H9 (cell line): ENCODE measurements at regions not wholly inside any gene's neighbourhood (a gene's known extent, or its start where the extent isn't known, plus 50 kb on each side); places are given as distances from the start of the nearest gene placed in this dataset.

Experiments used
- DNase-seq: peaks from one replicate; pipeline ENCODE4 v3.0.0-alpha.2; 2017
- H2AFZ ChIP-seq: one replicate; pipeline ENCODE4 v1.6.1; 2013; ENCODE audit warnings: mild to moderate bottlenecking, low read length, control low read depth, moderate library complexity
- H2AK5ac ChIP-seq: 2 replicates; pipeline ENCODE4 v1.6.1; 2013; ENCODE audit warnings: low read length, control low read depth, mixed read lengths; ENCODE audit not compliant: insufficient read length
- H2BK120ac ChIP-seq: one replicate; pipeline ENCODE4 v1.6.1; 2013; ENCODE audit warnings: low read depth, mild to moderate bottlenecking, low read length, control low read depth, inconsistent platforms; ENCODE audit not compliant: poor library complexity, severe bottlenecking
- H2BK12ac ChIP-seq: 2 replicates; pipeline ENCODE4 v1.6.1; 2013; ENCODE audit warnings: low read length, control low read depth, mixed read lengths, low read depth; ENCODE audit not compliant: insufficient read length
- H2BK15ac ChIP-seq: 2 replicates; pipeline ENCODE4 v1.6.1; 2013; ENCODE audit warnings: low read depth, low read length, control low read depth
- H2BK20ac ChIP-seq: one replicate; pipeline ENCODE4 v1.6.1; 2013; ENCODE audit warnings: low read depth, mild to moderate bottlenecking, low read length, control low read depth, inconsistent platforms; ENCODE audit not compliant: poor library complexity, severe bottlenecking
- H2BK5ac ChIP-seq: 2 replicates; pipeline ENCODE4 v1.6.1; 2013; ENCODE audit warnings: low read length, control low read depth, mixed read lengths; ENCODE audit not compliant: insufficient read length
- H3K14ac ChIP-seq: 2 replicates; pipeline ENCODE4 v1.6.1; 2013; ENCODE audit warnings: low read length, control low read depth; ENCODE audit not compliant: insufficient read depth
- H3K18ac ChIP-seq: 2 replicates; pipeline ENCODE4 v1.6.1; 2013; ENCODE audit warnings: low read depth, mild to moderate bottlenecking, mixed read lengths, low read length, control low read depth; ENCODE audit not compliant: insufficient read length
- H3K23ac ChIP-seq: 2 replicates; pipeline ENCODE4 v1.6.1; 2013; ENCODE audit warnings: low read length, control low read depth, mixed read lengths, low read depth; ENCODE audit not compliant: insufficient read length
- H3K23me2 ChIP-seq: 2 replicates; pipeline ENCODE4 v1.6.1; 2013; ENCODE audit warnings: low read depth, mild to moderate bottlenecking, mixed read lengths, low read length, control low read depth; ENCODE audit not compliant: insufficient read length, poor library complexity, severe bottlenecking
- H3K27ac ChIP-seq: 2 replicates; pipeline ENCODE4 v1.5.1; 2013; ENCODE audit warnings: low read length, control low read depth, mixed read lengths, low read depth; ENCODE audit not compliant: insufficient read length
- H3K27me3 ChIP-seq: 2 replicates; pipeline ENCODE4 v1.6.1; 2013; ENCODE audit warnings: low read length, control low read depth, inconsistent platforms; ENCODE audit not compliant: insufficient read depth
- H3K4ac ChIP-seq: 2 replicates; pipeline ENCODE4 v1.6.1; 2013; ENCODE audit warnings: low read depth, mild to moderate bottlenecking, control low read depth, inconsistent platforms, low read length, moderate library complexity
- H3K4me1 ChIP-seq: 2 replicates; pipeline ENCODE4 v1.6.1; 2013; ENCODE audit warnings: low read length, control low read depth, inconsistent platforms; ENCODE audit not compliant: insufficient read depth
- H3K4me2 ChIP-seq: 2 replicates; pipeline ENCODE4 v1.6.1; 2013; ENCODE audit warnings: low read length, control low read depth, mixed read lengths; ENCODE audit not compliant: insufficient read length, insufficient read depth
- H3K56ac ChIP-seq: 2 replicates; pipeline ENCODE4 v1.6.1; 2013; ENCODE audit warnings: low read depth, mild to moderate bottlenecking, mixed read lengths, low read length, control low read depth; ENCODE audit not compliant: insufficient read length
- H3K79me1 ChIP-seq: 2 replicates; pipeline ENCODE4 v1.6.1; 2013; ENCODE audit warnings: low read depth, mild to moderate bottlenecking, moderate library complexity, low read length, control low read depth, inconsistent platforms; ENCODE audit not compliant: insufficient read depth, poor library complexity, severe bottlenecking
- H3K79me2 ChIP-seq: 2 replicates; pipeline ENCODE4 v1.6.1; 2013; ENCODE audit warnings: low read length, control low read depth, inconsistent platforms; ENCODE audit not compliant: insufficient read depth
- H3K9ac ChIP-seq: 2 replicates; pipeline ENCODE4 v1.6.1; 2013; ENCODE audit warnings: low read length, control low read depth, mixed read lengths; ENCODE audit not compliant: insufficient read length; ENCODE audit errors: extremely low read depth
- H3K9me3 ChIP-seq: one replicate; pipeline ENCODE4 v1.6.1; 2013; ENCODE audit warnings: low read depth, low read length, inconsistent platforms; ENCODE audit not compliant: control insufficient read depth
- H3T11ph ChIP-seq: one replicate; pipeline ENCODE4 v1.6.1; 2013; ENCODE audit warnings: mild to moderate bottlenecking, low read length, control low read depth, inconsistent platforms
- H4K20me1 ChIP-seq: one replicate; pipeline ENCODE4 v1.6.1; 2013; ENCODE audit not compliant: control insufficient read depth, insufficient read length, insufficient read depth
- H4K5ac ChIP-seq: 2 replicates; pipeline ENCODE4 v1.6.1; 2013; ENCODE audit warnings: low read depth, mild to moderate bottlenecking, mixed read lengths, low read length, control low read depth; ENCODE audit not compliant: insufficient read length
- H4K8ac ChIP-seq: replicated peaks from 2 replicates; pipeline ENCODE4 v1.6.1; 2013; ENCODE audit warnings: low read length, control low read depth, mixed read lengths, low read depth; ENCODE audit not compliant: insufficient read length
- H4K91ac ChIP-seq: 2 replicates; pipeline ENCODE4 v1.6.1; 2013; ENCODE audit warnings: low read depth, mild to moderate bottlenecking, moderate library complexity, mixed read lengths, low read length, control low read depth; ENCODE audit not compliant: insufficient read length
- H3K27ac Mint-ChIP-seq, 3 experiments: 2 replicates in 2 of 3; 3 replicates in 1 of 3; pipeline ENCODE4 v1.8.0; 2020 to 2021; ENCODE audit warnings: mixed read lengths in 3 of 3, mild to moderate bottlenecking in 1 of 3, moderate library complexity in 1 of 3
- H3K27me3 Mint-ChIP-seq: 2 replicates; pipeline ENCODE4 v1.8.0; 2021; ENCODE audit warnings: low read depth, mild to moderate bottlenecking, moderate library complexity, mixed read lengths
- H3K36me3 Mint-ChIP-seq, 3 experiments: 2 replicates in 2 of 3; 3 replicates in 1 of 3; pipeline ENCODE4 v1.8.0; 2020 to 2021; ENCODE audit warnings: low read depth in 3 of 3, mixed read lengths in 3 of 3; ENCODE audit not compliant: insufficient read depth in 1 of 3
- H3K4me1 Mint-ChIP-seq, 2 experiments: 2 replicates each; pipeline ENCODE4 v1.8.0; 2020; ENCODE audit warnings: mixed read lengths in 2 of 2
- H3K4me3 Mint-ChIP-seq, 2 experiments: 2 replicates in 1 of 2; 3 replicates in 1 of 2; pipeline ENCODE4 v1.8.0; 2020 to 2021; ENCODE audit warnings: mild to moderate bottlenecking in 2 of 2, mixed read lengths in 2 of 2, moderate library complexity in 1 of 2
- H3K9me3 Mint-ChIP-seq, 2 experiments: 2 replicates in 1 of 2; 3 replicates in 1 of 2; pipeline ENCODE4 v1.8.0; 2020; ENCODE audit warnings: mild to moderate bottlenecking in 2 of 2, mixed read lengths in 2 of 2, moderate library complexity in 1 of 2
- WGBS: extraction: QIAGEN DNeasy Blood & Tissue Kit; methylation state at CpG from one replicate; pipeline ENCODE4 v1.1.7; 2013; ENCODE audit warnings: missing lambda C conversion rate, low lambda C conversion rate, mixed read lengths; ENCODE audit not compliant: insufficient read length; ENCODE audit errors: extremely low coverage; 5-methylcytosine and 5-hydroxymethylcytosine counted together
- TF ChIP-seq, protein P1 (sequence below): fragments of 200-600 bp; sonication (generic); conservative IDR thresholded peaks from 3 replicates; pipeline ENCODE4 v1.8.0; 2021; ENCODE audit warnings: antibody characterized with exemption, mild to moderate bottlenecking

- H3K18ac ChIP-seq = no peak overlapping the region
- no peak overlapping the region for H4K91ac ChIP-seq
- H2BK12ac ChIP-seq = no peak overlapping the region
- Mint-ChIP-seq H3K27ac (no peak overlapping the region), H3K36me3 (no peaks in the 10 kb centered on the region), H3K27me3 (peaks cover 1% of the 10 kb centered on the region; the same call in 1 of the 2 replicates), H3K4me1 (no peaks in the 10 kb centered on the region), H3K9me3 (no peaks in the 10 kb centered on the region), H3K4me3 (no peak overlapping the region)
- H4K8ac ChIP-seq = no peak overlapping the region
- no peak overlapping the region for H2BK20ac ChIP-seq
- TF ChIP-seq, protein P1, sequence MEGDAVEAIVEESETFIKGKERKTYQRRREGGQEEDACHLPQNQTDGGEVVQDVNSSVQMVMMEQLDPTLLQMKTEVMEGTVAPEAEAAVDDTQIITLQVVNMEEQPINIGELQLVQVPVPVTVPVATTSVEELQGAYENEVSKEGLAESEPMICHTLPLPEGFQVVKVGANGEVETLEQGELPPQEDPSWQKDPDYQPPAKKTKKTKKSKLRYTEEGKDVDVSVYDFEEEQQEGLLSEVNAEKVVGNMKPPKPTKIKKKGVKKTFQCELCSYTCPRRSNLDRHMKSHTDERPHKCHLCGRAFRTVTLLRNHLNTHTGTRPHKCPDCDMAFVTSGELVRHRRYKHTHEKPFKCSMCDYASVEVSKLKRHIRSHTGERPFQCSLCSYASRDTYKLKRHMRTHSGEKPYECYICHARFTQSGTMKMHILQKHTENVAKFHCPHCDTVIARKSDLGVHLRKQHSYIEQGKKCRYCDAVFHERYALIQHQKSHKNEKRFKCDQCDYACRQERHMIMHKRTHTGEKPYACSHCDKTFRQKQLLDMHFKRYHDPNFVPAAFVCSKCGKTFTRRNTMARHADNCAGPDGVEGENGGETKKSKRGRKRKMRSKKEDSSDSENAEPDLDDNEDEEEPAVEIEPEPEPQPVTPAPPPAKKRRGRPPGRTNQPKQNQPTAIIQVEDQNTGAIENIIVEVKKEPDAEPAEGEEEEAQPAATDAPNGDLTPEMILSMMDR = no peak
- H3K9me3 ChIP-seq = no peaks in the 10 kb centered on the region
- no peaks in the 10 kb centered on the region for H3K27me3 ChIP-seq
- no peak overlapping the region for H2AFZ ChIP-seq
- H3K4ac ChIP-seq = no peak overlapping the region
- no peak overlapping the region for H2BK120ac ChIP-seq
- no peak for DNase-seq
- no peak overlapping the region for H2BK15ac ChIP-seq
- H3T11ph ChIP-seq = no peak overlapping the region
- no peak overlapping the region for H2AK5ac ChIP-seq
- H3K23me2 ChIP-seq = no peaks in the 10 kb centered on the region
- no peak overlapping the region; the same call in 1 of the 2 replicates for H3K14ac ChIP-seq
- H3K27ac ChIP-seq = no peak overlapping the region
- no peaks in the 10 kb centered on the region for H3K4me1 ChIP-seq
- H3K9ac ChIP-seq = no peak overlapping the region
- no CpG with 5 or more reads among the region's 12 CpGs for WGBS
- H3K56ac ChIP-seq = no peak overlapping the region
- H3K79me2 ChIP-seq = no peaks in the 10 kb centered on the region
- no peak overlapping the region for H3K4me2 ChIP-seq
- H3K79me1 ChIP-seq = no peaks in the 10 kb centered on the region
- H4K5ac ChIP-seq = no peak overlapping the region
- H2BK5ac ChIP-seq = no peak overlapping the region
- H3K23ac ChIP-seq = no peak overlapping the region
- H4K20me1 ChIP-seq = no peaks in the 10 kb centered on the region
Observed at GRCh38 chr1:30637183-30637980, 86.0 kb downstream of the MATN1 start.
